OCI-LY7 (cell line): ENCODE measurements at regions not wholly inside any gene's neighbourhood (a gene's known extent, or its start where the extent isn't known, plus 50 kb on each side); places are given as distances from the start of the nearest gene placed in this dataset.
"Not testable (repeated sequence)": the region's sequence is repeated elsewhere in the genome, so short reads cannot be mapped to it uniquely, and the experiment has no call there.

Source experiments
- BruUV-seq: library from RNA; stranded (reverse); fragments of 400-500 nt; replicated peaks from 2 replicates; lab custom pipeline; 2021; lab: Mats Ljungman, UMichigan
- CTCF ChIA-PET: fragments of 300-600 bp; sonication (Branson Sonifier 250); formaldehyde crosslinking; loops from one replicate; lab custom pipeline; 2022; ENCODE audit warnings: antibody characterized with exemption; ENCODE audit not compliant: unreplicated experiment; lab: Charles Lee
- POLR2A ChIA-PET: fragments of 300-600 bp; sonication (Branson Sonifier 250); formaldehyde crosslinking; loops from one replicate; lab custom pipeline; 2022; ENCODE audit warnings: antibody characterized with exemption; lab: Charles Lee
- DNase-seq: peaks from one replicate; pipeline ENCODE4 v3.0.0-alpha.2; 2015; ENCODE audit warnings: low spot score
- H2AFZ ChIP-seq: fragments of 200-600 bp; sonication (generic), shearing (Covaris generic); 2 replicates; pipeline ENCODE4 v1.6.1; 2014; ENCODE audit warnings: mild to moderate bottlenecking, antibody characterized with exemption, low read length, moderate library complexity
- H3K27ac ChIP-seq: fragments of 200-600 bp; sonication (generic); 2 replicates; pipeline ENCODE4 v1.5.1; 2014; ENCODE audit warnings: mixed run types, low read depth, mild to moderate bottlenecking, moderate library complexity, low read length, inconsistent platforms; ENCODE audit not compliant: poor library complexity, severe bottlenecking
- H3K36me3 ChIP-seq: fragments of 200-600 bp; sonication (generic); 2 replicates; pipeline ENCODE4 v1.6.1; 2014; ENCODE audit warnings: mild to moderate bottlenecking, antibody characterized with exemption, low read length, moderate library complexity, mixed read lengths; ENCODE audit not compliant: insufficient read depth
- H3K4me1 ChIP-seq: fragments of 200-600 bp; sonication (generic); 2 replicates; pipeline ENCODE4 v1.5.1; 2014; ENCODE audit warnings: mild to moderate bottlenecking, low read length; ENCODE audit not compliant: insufficient read depth, poor library complexity, severe bottlenecking
- H3K4me2 ChIP-seq: fragments of 200-600 bp; sonication (generic); 2 replicates; pipeline ENCODE4 v1.6.1; 2014; ENCODE audit warnings: mild to moderate bottlenecking, low read length
- H3K4me3 ChIP-seq: fragments of 200-600 bp; sonication (generic); 2 replicates; pipeline ENCODE4 v1.5.1; 2014; ENCODE audit warnings: mild to moderate bottlenecking, low read depth, low read length; ENCODE audit not compliant: poor library complexity, severe bottlenecking
- H3K79me2 ChIP-seq: fragments of 200-600 bp; sonication (generic); 2 replicates; pipeline ENCODE4 v1.6.1; 2016; ENCODE audit warnings: low read depth, mild to moderate bottlenecking, low read length, moderate library complexity, mixed read lengths; ENCODE audit not compliant: insufficient read depth
- H3K9me2 ChIP-seq: fragments of 200-600 bp; sonication (generic); 2 replicates; pipeline ENCODE4 v1.6.1; 2016; ENCODE audit warnings: mild to moderate bottlenecking, low read length, mixed read lengths; ENCODE audit not compliant: insufficient read depth
- H3K9me3 ChIP-seq: fragments of 200-600 bp; sonication (generic); 2 replicates; pipeline ENCODE4 v1.6.1; 2014; ENCODE audit warnings: mild to moderate bottlenecking, mixed run types, low read length, mixed read lengths
- H4K20me1 ChIP-seq: fragments of 200-600 bp; sonication (generic); 2 replicates; pipeline ENCODE4 v1.6.1; 2014; ENCODE audit warnings: mild to moderate bottlenecking, antibody characterized with exemption, low read length, moderate library complexity, mixed read lengths; ENCODE audit not compliant: insufficient read depth
- CTCF ChIP-seq: fragments of 200-600 bp; sonication (generic); conservative IDR thresholded peaks from 2 replicates; pipeline ENCODE4 v1.5.1; 2014; ENCODE audit warnings: mild to moderate bottlenecking, antibody characterized with exemption, low read length, moderate library complexity, mixed read lengths
- EZH2phosphoT487 ChIP-seq: fragments of 200-600 bp; sonication (generic); IDR thresholded peaks from 2 replicates; pipeline ENCODE4 v1.6.1; 2018; ENCODE audit warnings: low read depth, borderline replicate concordance, mild to moderate bottlenecking, mixed run types, antibody characterized with exemption, low read length, moderate library complexity, mixed read lengths
- intact Hi-C: fragments of 100-400 bp; cut with micrococcal nuclease; formaldehyde crosslinking; loops from one replicate; pipeline ENCODE4 v1.10.0; 2022; ENCODE audit not compliant: unreplicated experiment

- Histone ChIP-seq H2AFZ (no peak overlapping the region), H3K36me3 (no peaks in the 10 kb centered on the region), H3K4me2 (no peak overlapping the region), H4K20me1 (no peaks in the 10 kb centered on the region), H3K9me3 (0 out of 2 replicates have a peak, but pooled peaks cover 5% of the 10 kb centered on the region), H3K4me3 (no peak overlapping the region), H3K9me2 (no peaks in the 10 kb centered on the region), H3K27ac (no peak overlapping the region), H3K4me1 (no peaks in the 10 kb centered on the region), H3K79me2 (no peaks in the 10 kb centered on the region)
- intact Hi-C loops: no loop called here
- no peak for DNase-seq
- TF ChIP-seq CTCF (no peak), EZH2phosphoT487 (no peak)
- ChIA-PET POLR2A (interaction anchor here (0.6 to 0.7 kb wide), 2 partner anchors 21 to 882 kb away, joined by 3 to 4 read pairs; no protein-coding TSS in a partner anchor), CTCF (no interaction called here)
- BruUV-seq: no TSS peak
These were observed 573.9 kb upstream of the GRID2 start for GRCh38 chr4:91729851-91730250.

- H3K4me2 ChIP-seq: no peak overlapping the region
- CTCF ChIA-PET: no interaction called here
These were observed 569.1 kb upstream of the GRID2 start for GRCh38 chr4:91734682-91735081.

DNA sequence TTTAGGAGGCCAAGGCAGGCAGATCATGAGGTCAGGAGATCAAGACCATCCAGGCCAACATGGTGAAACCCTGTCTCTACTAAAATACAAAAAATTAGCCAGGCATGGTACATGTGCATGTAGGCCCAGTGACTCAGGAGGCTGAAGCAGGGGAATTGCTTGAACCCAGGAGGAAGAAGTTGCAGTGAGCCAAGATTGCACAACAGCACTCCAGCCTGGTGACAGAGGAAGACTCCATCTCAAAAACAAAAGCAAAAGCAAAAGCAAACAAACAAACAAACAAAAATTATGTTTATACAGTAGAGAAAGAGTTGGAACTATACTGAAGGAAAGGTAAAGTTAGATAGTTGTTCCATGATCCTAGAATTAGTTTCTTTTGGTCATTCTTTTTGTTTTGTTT lies 564.9 kb upstream of the GRID2 start:
- H2AFZ ChIP-seq, intact Hi-C loops, POLR2A ChIA-PET, H3K9me3 ChIP-seq, H4K20me1 ChIP-seq, H3K9me2 ChIP-seq, H3K36me3 ChIP-seq, DNase-seq, H3K4me3 ChIP-seq, H3K79me2 ChIP-seq, H3K4me1 ChIP-seq, H3K27ac ChIP-seq, H3K4me2 ChIP-seq, BruUV-seq, CTCF ChIA-PET: not testable (repeated sequence)

More at GRCh38 chr4:91734682-91735081, 569.1 kb upstream of the GRID2 start:
- Histone ChIP-seq H2AFZ (no peak overlapping the region), H3K79me2 (no peaks in the 10 kb centered on the region), H3K4me3 (no peak overlapping the region), H3K27ac (no peak overlapping the region), H3K9me3 (no peaks in the 10 kb centered on the region), H4K20me1 (no peaks in the 10 kb centered on the region), H3K4me1 (no peaks in the 10 kb centered on the region), H3K9me2 (no peaks in the 10 kb centered on the region), H3K36me3 (no peaks in the 10 kb centered on the region)
- no peak for DNase-seq
- no peak for TF ChIP-seq EZH2phosphoT487
- no peak for TF ChIP-seq CTCF
- no TSS peak for BruUV-seq
- POLR2A ChIA-PET: interaction anchor here (0.8 kb wide), 1 partner anchor 12 kb away, joined by 3 read pairs; no protein-coding TSS in a partner anchor
- intact Hi-C loops: no loop called here
